ENCODE measurements at regions not wholly inside any gene's neighbourhood (a gene's known extent, or its start where the extent isn't known, plus 50 kb on each side); places are given as distances from the start of the nearest gene placed in this dataset.

- TF ChIP-seq CTCF (IDR thresholded peaks at IDR 0.05) = no peak
- ATAC-seq (no peak), DNase-seq (no peak)
- Histone ChIP-seq H3K4me3 (no peak overlapping the region), H3K36me3 (ENCODE audit: low read depth) (no peaks in the 10 kb centered on the region), H3K4me1 (ENCODE audit: low read depth) (no peaks in the 10 kb centered on the region), H3K9me3 (no peaks in the 10 kb centered on the region)
- intact Hi-C loops (cut with DNase I, micrococcal nuclease) = no loop called here
These were observed 119.3 kb downstream of the GLI2 start for GRCh38 chr2:120854766-120855530.

GRCh38 chr2:120855855-120856405 lies 120.3 kb downstream of the GLI2 start:
- intact Hi-C loops (cut with DNase I, micrococcal nuclease) = no loop called here
- Histone ChIP-seq H3K4me1 (ENCODE audit: low read depth) (no peaks in the 10 kb centered on the region), H3K4me3 (no peak overlapping the region), H3K36me3 (ENCODE audit: low read depth) (no peaks in the 10 kb centered on the region), H3K9me3 (no peaks in the 10 kb centered on the region)
- no peak for TF ChIP-seq CTCF (IDR thresholded peaks at IDR 0.05)
- no peak for ATAC-seq
- no peak for DNase-seq

- H3K36me3 ChIP-seq (ENCODE audit: low read depth) = no peaks in the 10 kb centered on the region
- no peak for TF ChIP-seq CTCF (IDR thresholded peaks at IDR 0.05)
- ATAC-seq (peak; percentile 26), DNase-seq (no peak)
- intact Hi-C loops (cut with DNase I, micrococcal nuclease) = no loop called here
- H3K9me3 ChIP-seq = no peaks in the 10 kb centered on the region
- no peaks in the 10 kb centered on the region for H3K4me1 ChIP-seq (ENCODE audit: low read depth)
- H3K4me3 ChIP-seq = no peak overlapping the region
These were observed 120.8 kb downstream of the GLI2 start for GRCh38 chr2:120856421-120856862.

DNA sequence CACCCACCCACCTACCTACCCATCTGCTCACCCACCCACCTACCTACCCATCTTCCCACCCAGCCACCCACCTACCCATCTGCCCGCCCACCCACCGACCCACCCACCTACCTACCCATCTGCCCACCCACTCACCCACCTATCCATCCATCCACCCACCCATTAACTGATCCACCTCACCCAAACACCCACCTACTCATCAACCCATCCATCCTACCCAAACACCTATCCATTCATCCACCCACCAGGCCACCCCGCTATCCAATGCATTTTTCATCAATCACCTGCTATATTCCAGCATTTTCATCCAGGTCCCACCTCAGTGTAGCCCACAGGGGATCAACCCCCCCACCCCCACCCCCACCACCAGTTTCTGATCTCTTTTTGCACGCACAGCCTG lies 121.8 kb downstream of the GLI2 start:
- no peak for DNase-seq
- H3K9me3 ChIP-seq = no peaks in the 10 kb centered on the region

GRCh38 chr2:120857931-120858330 lies 122.3 kb downstream of the GLI2 start:
- no peak for ATAC-seq
- DNase-seq = peak in 1 of 3 donors; percentile 1
- Histone ChIP-seq H3K4me3 (no peak overlapping the region), H3K4me1 (ENCODE audit: low read depth) (no peaks in the 10 kb centered on the region), H3K36me3 (ENCODE audit: low read depth) (no peaks in the 10 kb centered on the region), H3K9me3 (no peaks in the 10 kb centered on the region)
- intact Hi-C loops (cut with DNase I, micrococcal nuclease) = no loop called here
- TF ChIP-seq CTCF (IDR thresholded peaks at IDR 0.05) = no peak

More for the DNA sequence above, 121.8 kb downstream of the GLI2 start:
- ATAC-seq = no peak
- H3K4me3 ChIP-seq = no peak overlapping the region
- intact Hi-C loops (cut with DNase I, micrococcal nuclease) = no loop called here
- H3K36me3 ChIP-seq (ENCODE audit: low read depth) = no peaks in the 10 kb centered on the region
- TF ChIP-seq CTCF (IDR thresholded peaks at IDR 0.05) = no peak
- H3K4me1 ChIP-seq (ENCODE audit: low read depth) = no peaks in the 10 kb centered on the region
